Upper lobe of left lung (tissue), 6 donors: ENCODE measurements at regions not wholly inside any gene's neighbourhood (a gene's known extent, or its start where the extent isn't known, plus 50 kb on each side); places are given as distances from the start of the nearest gene placed in this dataset.

ENCODE experiments used
- ATAC-seq, 2 donors: fragments of 200-7000 bp; cut with Tn5 transposase; one replicate each; pipeline ENCODE4 v1.9.1; 2022; ENCODE audit warnings: mild to moderate bottlenecking in 2 of 2, moderate library complexity in 2 of 2; ENCODE audit not compliant: low FRiP score in 2 of 2
- DNase-seq, 2 donors: peaks; one replicate each; pipeline ENCODE4 v3.0.0-alpha.2; 2019 to 2020
- H3K27ac ChIP-seq, 4 donors: fragments of 200-600 bp; sonication (generic); one replicate each; pipeline ENCODE4 v1.5.1; 2016 to 2019
- H3K27me3 ChIP-seq, 4 donors: fragments of 200-600 bp; sonication (generic); one replicate each; pipeline ENCODE4 v1.5.1; 2017 to 2019
- H3K36me3 ChIP-seq, 4 donors: fragments of 200-600 bp; sonication (generic); one replicate each; pipeline ENCODE4 v1.5.1; 2016 to 2019
- H3K4me1 ChIP-seq, 4 donors: fragments of 200-600 bp; sonication (generic); one replicate each; pipeline ENCODE4 v1.5.1; 2018 to 2019
- H3K4me3 ChIP-seq, 4 donors: fragments of 200-600 bp; sonication (generic); one replicate each; pipeline ENCODE4 v1.5.1; 2017 to 2019; ENCODE audit warnings: mild to moderate bottlenecking in 2 of 4, moderate library complexity in 1 of 4
- H3K9me3 ChIP-seq, 4 donors: fragments of 200-600 bp; sonication (generic); one replicate each; pipeline ENCODE4 v1.5.1; 2018 to 2019
- CTCF ChIP-seq, 6 experiments: fragments of 450-650 bp in 4 of 6; fragments of 200-600 bp in 2 of 6; sonication (generic) in 2 of 6; IDR thresholded peaks; one replicate each; pipeline ENCODE4 v1.5.1; 2016 to 2019; ENCODE audit warnings: antibody characterized with exemption in 6 of 6
- EP300 ChIP-seq, 4 donors: sonication (generic); formaldehyde crosslinking; IDR thresholded peaks; one replicate each; pipeline ENCODE4 v1.5.1; 2017; ENCODE audit warnings: antibody characterized with exemption in 4 of 4, control low read depth in 2 of 4
- POLR2A ChIP-seq, 4 donors: fragments of 450-650 bp; IDR thresholded peaks; one replicate each; pipeline ENCODE4 v1.5.1; 2016 to 2017; ENCODE audit warnings: antibody characterized with exemption in 4 of 4, mild to moderate bottlenecking in 2 of 4
- POLR2AphosphoS5 ChIP-seq, 2 donors: sonication (generic); formaldehyde crosslinking; IDR thresholded peaks; one replicate each; pipeline ENCODE4 v1.5.1; 2017; ENCODE audit warnings: antibody characterized with exemption in 2 of 2
- WGBS, 2 donors: methylation state at CpG; one replicate each; pipeline ENCODE4 v1.1.5; 2017 to 2018; 5-methylcytosine and 5-hydroxymethylcytosine counted together
- donor health status: DM: no; HTN: no; CAD: no; lungs with moderate emphysema.
- donor health status: DM: no; HTN: yes; CAD: no; lungs with severe emphysema.

- no peak for ATAC-seq
- no peaks in the 10 kb centered on the region for H3K27me3 ChIP-seq
- H3K4me3 ChIP-seq = no peak overlapping the region
- H3K4me1 ChIP-seq = no peaks in the 10 kb centered on the region
- TF ChIP-seq EP300 (IDR thresholded peaks at IDR 0.05) (no peak), CTCF (IDR thresholded peaks at IDR 0.05) (no peak), POLR2AphosphoS5 (IDR thresholded peaks at IDR 0.05) (no peak), POLR2A (IDR thresholded peaks at IDR 0.05) (no peak)
- H3K36me3 ChIP-seq = no peaks in the 10 kb centered on the region
- H3K9me3 ChIP-seq = peaks cover 0 to 10% (median 0%) of the 10 kb centered on the region in 4 donors
- no peak overlapping the region for H3K27ac ChIP-seq
- 59% methylated on average over 3 of the region's 3 CpGs for WGBS, 2 donors
- no peak for DNase-seq
These were observed 602.6 kb downstream of the SEMA5A start for GRCh38 chr5:8943301-8943700.

GRCh38 chr5:8944005-8944404 lies 601.9 kb downstream of the SEMA5A start:
- 65 to 84% methylated on average over 4 of the region's 4 CpGs for WGBS, 2 donors
- Histone ChIP-seq H3K4me3 (no peak overlapping the region), H3K27ac (no peak overlapping the region), H3K36me3 (no peaks in the 10 kb centered on the region), H3K9me3 (peaks cover 0 to 10% (median 0%) of the 10 kb centered on the region in 4 donors), H3K4me1 (no peaks in the 10 kb centered on the region), H3K27me3 (no peaks in the 10 kb centered on the region)
- no peak for ATAC-seq
- no peak for DNase-seq
- no peak for TF ChIP-seq EP300 (IDR thresholded peaks at IDR 0.05)
- TF ChIP-seq POLR2AphosphoS5 (IDR thresholded peaks at IDR 0.05) = no peak
- TF ChIP-seq CTCF (IDR thresholded peaks at IDR 0.05) = no peak
- no peak for TF ChIP-seq POLR2A (IDR thresholded peaks at IDR 0.05)

- H3K36me3 ChIP-seq = no peaks in the 10 kb centered on the region
- no peak overlapping the region for H3K27ac ChIP-seq
- no peaks in the 10 kb centered on the region for H3K4me1 ChIP-seq
- peaks cover 0 to 3% (median 0%) of the 10 kb centered on the region in 4 donors for H3K9me3 ChIP-seq
- no peak for DNase-seq
- no peak for ATAC-seq
- TF ChIP-seq EP300 (IDR thresholded peaks at IDR 0.05) (no peak), POLR2AphosphoS5 (IDR thresholded peaks at IDR 0.05) (no peak), POLR2A (IDR thresholded peaks at IDR 0.05) (no peak), CTCF (IDR thresholded peaks at IDR 0.05) (no peak)
- 54 to 62% methylated on average over 2 of the region's 2 CpGs for WGBS, 2 donors
- no peaks in the 10 kb centered on the region for H3K27me3 ChIP-seq
- H3K4me3 ChIP-seq = no peak overlapping the region
These were observed 599.9 kb downstream of the SEMA5A start for GRCh38 chr5:8945972-8946371.

- no peaks in the 10 kb centered on the region for H3K27me3 ChIP-seq
- TF ChIP-seq POLR2AphosphoS5 (IDR thresholded peaks at IDR 0.05) = no peak
- no peak for TF ChIP-seq POLR2A (IDR thresholded peaks at IDR 0.05)
- no peak for TF ChIP-seq EP300 (IDR thresholded peaks at IDR 0.05)
- no peak for TF ChIP-seq CTCF (IDR thresholded peaks at IDR 0.05)
- H3K4me1 ChIP-seq = no peaks in the 10 kb centered on the region
- H3K9me3 ChIP-seq = no peaks in the 10 kb centered on the region
- DNase-seq (no peak), ATAC-seq (no peak)
- H3K27ac ChIP-seq = no peak overlapping the region
- no peak overlapping the region for H3K4me3 ChIP-seq
- WGBS, 2 donors = 54 to 70% methylated on average over 2 of the region's 2 CpGs
- H3K36me3 ChIP-seq = no peaks in the 10 kb centered on the region
These were observed 596.0 kb downstream of the SEMA5A start for GRCh38 chr5:8949908-8950307.

GRCh38 chr5:8952147-8952546 lies 593.7 kb downstream of the SEMA5A start:
- Histone ChIP-seq H3K4me3 (no peak overlapping the region), H3K9me3 (no peaks in the 10 kb centered on the region), H3K27me3 (no peaks in the 10 kb centered on the region), H3K27ac (no peak overlapping the region), H3K36me3 (no peaks in the 10 kb centered on the region), H3K4me1 (no peaks in the 10 kb centered on the region)
- DNase-seq (no peak), ATAC-seq (no peak)
- TF ChIP-seq EP300 (IDR thresholded peaks at IDR 0.05) (no peak), CTCF (IDR thresholded peaks at IDR 0.05) (no peak), POLR2A (IDR thresholded peaks at IDR 0.05) (no peak), POLR2AphosphoS5 (IDR thresholded peaks at IDR 0.05) (no peak)
